GM21526 (cell line): ENCODE measurements at regions not wholly inside any gene's neighbourhood (a gene's known extent, or its start where the extent isn't known, plus 50 kb on each side); places are given as distances from the start of the nearest gene placed in this dataset.

Experiments
- ATAC-seq: cut with Tn5 transposase; IDR thresholded peaks from one replicate; pipeline ENCODE4 v1.9.1; 2021; ENCODE audit warnings: moderate library complexity; ENCODE audit not compliant: unreplicated experiment, low FRiP score

DNA sequence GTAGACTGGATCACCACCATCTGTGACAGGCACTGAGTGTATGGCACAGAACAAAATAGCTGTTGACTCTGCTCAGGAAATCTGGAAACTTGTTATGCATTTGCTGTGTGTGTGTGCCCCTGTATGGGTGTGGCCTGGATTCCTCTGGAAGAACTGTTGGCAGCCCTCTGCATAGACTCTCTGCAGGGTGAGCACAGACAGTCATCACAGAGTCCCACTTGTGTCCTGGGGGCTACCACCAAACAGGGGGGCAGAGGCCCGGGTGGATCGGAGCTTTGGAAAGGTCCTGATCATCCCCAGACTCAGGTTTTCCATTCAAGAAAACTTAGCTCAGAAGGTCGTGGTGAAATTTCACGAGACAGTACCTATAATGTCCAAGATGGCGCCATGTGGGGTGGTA, 258.6 kb downstream of the SOX11 start:
- no peak for ATAC-seq

DNA sequence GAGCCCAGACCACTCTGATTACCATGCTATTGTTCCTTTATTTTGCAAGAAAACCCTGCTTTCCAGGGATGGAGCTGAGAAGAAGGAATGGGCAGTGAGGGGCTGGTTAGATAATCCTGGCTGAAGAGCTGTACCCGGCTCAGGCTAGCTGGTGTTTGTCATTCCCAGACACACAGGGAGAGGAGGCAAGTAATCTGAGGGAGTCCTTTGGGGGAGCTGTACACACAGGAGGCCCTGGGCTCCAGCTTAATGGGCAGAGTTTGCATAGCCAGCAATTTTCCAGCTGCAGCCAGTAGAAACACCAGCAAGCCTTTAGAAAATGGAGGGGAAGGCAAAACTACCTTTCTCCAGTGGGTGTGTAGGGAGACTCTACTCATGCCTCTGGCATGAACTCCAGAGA, 259.3 kb downstream of the SOX11 start:
- no peak for ATAC-seq

DNA sequence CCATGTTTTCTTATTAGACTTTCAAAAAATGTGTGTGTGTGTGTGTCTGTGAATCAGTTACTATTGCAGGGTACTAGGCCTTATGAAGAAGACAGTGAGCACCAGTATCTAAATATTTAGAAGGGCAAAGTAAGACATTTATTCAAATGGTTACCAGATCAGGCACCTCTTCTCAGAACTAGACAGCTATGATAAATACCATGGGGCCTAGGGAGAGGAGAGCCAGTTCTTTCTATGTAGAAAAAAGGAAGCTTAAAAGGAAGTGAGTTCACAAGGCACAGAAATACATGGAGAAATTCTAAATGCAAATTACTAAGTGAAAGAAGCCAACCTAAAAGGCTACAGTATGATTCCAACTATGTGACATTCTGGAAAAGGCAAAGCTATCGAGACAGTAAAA, 261.3 kb downstream of the SOX11 start:
- no peak for ATAC-seq

DNA sequence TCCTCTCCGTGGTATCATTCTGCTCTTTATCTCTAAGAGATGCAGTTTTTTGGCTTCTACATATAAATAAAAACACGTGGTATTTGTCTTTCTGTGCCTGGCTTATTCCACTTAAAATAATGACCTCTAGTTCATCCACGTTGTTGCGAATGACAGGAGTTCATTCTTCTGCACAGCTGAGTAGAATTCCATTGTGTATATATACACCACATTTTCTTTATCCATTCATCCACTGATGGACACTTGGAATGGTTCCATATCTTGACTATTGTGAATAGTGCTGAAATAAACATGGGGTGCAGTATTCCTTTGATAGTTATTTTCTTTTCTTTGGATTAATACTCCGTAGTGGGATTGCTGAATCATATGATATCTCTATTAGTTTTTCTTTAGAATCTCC, 262.3 kb downstream of the SOX11 start:
- no peak for ATAC-seq

DNA sequence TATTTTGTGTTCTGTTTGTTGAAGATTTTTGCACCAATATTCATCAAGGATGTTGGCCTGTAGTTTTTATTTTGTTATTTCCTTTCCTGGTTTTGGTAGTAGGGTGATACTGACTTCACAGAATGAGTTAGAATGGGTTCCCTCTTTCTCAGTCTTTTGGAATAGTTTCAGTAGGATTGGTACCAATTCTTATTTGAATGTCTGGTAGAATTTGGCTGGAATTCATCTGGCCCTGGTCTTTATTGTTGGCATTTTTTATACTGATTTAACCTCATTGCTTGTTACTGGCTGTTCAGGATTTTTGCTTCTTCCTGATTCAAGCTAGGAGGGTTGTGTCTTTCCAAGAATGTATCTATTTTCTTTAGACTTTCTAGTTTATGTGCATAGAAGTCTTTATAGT, 263.7 kb downstream of the SOX11 start:
- no peak for ATAC-seq

DNA sequence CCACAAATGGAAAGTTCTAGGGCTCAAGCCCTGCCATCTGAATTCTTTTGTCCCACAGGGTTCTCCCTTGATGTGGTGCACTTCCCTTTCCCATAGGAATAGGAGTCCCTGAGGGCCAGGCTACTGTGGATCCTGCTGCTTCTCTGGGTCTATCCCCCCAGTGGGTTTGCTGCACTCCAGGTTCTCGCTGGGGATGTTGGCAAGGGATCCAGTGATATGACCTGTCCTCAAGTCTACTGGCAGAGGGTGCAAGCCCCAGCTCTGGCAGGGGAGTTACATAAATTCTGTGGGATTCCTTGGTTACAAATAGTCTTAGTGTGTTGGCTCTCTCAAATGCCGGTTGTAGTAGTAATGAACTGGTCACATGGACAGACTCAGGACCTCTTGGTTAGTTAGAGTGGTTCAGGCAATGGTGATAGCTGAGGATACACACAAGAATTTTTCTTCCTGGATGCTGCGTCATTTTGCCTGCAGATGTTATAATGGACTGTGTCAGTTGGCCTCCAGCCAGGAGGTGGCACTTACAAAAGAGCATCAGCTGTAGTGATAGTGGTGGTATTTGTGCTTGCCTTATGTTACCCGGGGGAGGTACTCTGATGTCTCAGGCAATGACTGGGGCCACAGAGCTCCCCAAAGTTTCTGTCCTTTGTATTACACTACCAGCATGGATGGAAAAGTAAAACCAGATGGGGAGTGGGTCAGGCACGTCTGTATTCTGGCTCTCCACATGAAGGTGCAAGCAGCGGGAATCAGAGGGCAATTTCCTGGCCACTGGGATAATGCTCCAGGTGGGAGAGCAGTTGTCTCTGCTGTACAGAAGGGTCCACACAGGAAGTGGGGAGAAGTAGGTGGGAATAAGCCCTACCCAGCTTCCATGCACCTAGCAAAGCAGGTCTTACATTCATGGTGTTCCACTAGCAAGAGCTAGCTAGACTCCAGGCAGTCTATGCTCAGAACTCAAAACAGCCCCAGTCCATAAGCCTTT, 267.9 kb downstream of the SOX11 start:
- no peak for ATAC-seq

DNA sequence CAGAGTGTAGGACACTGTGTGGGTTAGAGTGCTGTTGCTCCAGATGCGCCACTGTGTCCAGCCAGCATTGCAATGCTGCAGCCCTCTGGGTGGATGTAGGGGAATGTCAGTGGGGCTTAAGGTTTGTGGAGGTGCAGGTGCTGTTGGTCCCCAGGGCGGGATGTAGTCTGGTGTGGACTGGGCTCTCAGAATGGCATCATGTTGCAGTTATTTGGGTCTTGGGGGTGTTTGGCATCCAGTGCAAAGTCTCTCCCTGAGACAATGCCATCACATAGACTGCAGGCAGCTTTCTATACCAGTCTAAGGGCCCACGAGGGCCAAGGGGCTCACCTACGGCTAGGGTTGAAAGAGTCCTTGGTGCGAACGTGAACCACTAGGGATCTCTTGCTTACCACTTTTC, 275.3 kb downstream of the SOX11 start:
- no peak for ATAC-seq

DNA sequence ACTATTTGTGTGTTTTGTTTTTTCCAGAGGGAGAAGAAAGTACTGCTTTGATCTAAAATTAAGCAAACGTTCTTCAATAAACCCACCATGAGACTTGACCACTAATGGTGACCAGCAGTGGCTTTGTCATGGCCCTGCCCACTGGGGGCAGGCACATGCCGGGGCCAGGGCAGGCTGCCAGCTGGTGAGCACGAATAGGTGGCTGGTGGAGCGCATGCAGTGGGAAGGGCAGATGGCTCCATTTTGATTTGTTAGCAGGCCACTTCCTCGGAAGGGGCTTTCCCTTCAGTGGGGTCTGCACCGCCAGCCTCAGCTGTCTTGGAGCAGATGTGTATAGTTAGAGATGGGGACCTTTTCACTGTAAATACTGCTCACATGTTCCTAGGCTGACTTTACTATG, 277.1 kb downstream of the SOX11 start:
- no peak for ATAC-seq

DNA sequence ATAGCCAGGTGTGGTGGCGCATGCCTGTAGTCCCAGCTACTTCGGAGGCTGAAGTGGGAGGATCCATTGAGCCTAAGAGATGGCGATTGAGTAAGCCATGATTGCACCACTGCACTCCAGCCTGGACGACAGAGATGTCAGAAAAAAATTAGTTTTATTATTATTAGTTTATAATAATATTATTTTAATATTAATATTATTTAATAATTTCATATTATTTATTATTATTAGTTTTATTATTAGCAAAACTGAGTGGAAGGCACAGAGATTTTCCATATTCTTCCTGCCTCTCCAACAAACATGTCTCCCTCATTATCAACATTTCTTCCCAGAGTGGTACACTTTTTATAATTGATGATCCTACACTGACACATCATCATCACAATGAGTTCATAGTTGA, 278.2 kb downstream of the SOX11 start:
- ATAC-seq, result no peak

DNA sequence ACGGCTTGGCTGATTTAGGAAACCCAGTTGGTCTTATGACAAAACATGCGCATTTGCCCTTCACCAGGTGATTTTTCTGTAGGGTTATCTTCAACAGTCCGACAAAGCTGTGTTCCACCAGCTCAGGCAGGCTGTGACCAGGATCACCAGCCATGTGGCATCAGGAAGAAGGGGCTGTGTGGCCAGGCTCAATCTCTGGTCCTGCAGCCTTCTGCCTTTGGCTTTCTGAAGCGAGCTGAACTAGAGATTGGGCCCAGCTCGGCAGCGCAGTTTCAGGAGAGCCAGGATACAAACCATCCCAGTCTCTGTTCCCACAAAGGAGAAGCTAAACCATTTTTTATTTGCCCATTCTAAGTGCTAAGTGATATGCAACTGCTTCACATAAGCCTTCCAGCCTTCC, 282.3 kb downstream of the SOX11 start:
- ATAC-seq, result no peak

DNA sequence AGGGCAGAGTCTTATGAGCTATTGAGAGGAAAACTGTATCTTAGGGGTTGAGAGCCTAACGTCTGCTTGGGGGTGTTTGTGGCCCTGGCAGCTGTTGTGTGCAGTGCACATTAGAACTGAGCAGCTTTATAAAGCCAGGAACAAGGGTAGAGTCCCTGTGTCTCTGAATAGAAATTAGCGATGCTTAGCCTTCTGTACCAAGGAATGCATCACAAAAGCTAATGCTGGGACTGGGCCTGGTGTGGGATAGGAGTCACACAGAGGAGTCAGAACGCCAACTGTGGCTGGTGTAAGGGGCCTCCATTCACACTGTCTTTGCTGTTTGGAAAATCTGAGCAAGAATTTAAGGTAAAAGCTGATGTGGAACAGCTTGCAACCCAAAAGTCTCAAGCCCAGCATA, 283.2 kb downstream of the SOX11 start:
- no peak for ATAC-seq

DNA sequence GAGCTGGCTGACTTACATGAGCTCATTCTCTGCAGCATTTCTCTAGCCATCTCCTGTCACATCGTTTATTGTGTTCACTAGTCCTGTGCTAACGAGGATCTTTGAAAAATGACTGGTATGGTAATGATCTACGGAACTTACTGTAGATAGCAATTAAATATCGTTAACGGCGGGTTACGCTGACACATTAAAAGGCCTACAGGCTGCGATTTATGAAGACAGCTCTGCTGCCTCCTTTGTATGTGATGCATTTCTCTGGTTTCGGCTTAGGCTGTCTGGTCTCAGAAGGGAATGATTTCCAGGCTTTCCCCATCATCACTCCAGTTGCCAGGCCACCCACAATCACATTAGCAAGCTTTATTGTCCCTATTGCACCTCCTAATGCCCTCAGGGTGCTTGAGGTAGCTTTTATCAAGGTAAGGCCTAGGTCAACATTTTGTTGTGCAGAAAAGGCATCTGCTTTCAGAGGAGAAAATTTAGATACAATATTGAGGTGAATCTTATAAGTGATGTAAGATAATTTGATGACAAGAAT, 284.4 kb downstream of the SOX11 start:
- no peak for ATAC-seq

DNA sequence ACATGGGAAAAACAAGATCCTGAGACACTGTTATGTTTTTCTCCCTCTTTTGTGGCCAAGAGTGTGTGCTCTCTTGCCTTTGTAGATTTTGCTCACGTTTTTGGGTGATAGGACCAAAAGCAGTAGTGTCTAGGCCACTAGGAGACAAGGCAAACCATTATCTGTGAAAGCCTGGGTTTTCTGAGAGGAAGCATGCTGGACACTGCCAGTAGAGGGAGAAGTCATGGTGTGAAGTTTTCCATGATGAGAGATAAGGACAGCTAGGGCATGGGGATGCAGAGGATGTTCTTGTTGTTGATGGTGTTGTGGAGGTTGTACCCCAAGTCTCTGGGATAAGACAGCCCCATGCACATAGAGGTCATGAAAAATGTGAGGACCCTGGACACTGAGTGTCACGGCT, 285.3 kb downstream of the SOX11 start:
- ATAC-seq, result no peak

DNA sequence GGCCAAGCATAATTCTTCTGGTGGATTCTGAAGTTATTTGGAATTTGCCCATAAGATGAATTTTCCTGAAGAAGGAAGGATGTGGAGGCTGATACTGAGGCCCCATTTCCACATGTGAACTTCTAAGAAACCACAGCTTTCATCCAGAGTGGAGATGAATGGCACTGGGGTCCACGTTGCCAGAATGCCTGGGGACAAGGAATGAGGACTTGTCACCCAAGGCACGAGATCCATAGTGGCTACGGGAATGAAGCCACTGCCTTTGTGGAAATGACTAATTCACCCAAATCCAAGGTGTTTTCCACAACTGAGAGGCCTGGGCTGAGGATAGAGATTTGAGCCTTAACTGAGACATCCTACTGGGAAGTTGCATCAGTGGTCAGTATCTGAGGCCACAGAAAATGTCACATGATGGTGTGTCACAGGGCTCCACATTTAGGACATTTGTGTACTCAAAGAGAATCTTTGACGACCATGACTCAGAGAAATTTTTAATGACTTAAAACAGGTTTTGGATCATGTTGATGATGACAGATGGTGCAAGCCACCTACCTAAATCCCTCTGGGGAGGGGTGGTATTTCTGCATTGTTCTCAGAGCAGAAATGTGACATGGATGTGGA, 286.1 kb downstream of the SOX11 start:
- ATAC-seq, result no peak

DNA sequence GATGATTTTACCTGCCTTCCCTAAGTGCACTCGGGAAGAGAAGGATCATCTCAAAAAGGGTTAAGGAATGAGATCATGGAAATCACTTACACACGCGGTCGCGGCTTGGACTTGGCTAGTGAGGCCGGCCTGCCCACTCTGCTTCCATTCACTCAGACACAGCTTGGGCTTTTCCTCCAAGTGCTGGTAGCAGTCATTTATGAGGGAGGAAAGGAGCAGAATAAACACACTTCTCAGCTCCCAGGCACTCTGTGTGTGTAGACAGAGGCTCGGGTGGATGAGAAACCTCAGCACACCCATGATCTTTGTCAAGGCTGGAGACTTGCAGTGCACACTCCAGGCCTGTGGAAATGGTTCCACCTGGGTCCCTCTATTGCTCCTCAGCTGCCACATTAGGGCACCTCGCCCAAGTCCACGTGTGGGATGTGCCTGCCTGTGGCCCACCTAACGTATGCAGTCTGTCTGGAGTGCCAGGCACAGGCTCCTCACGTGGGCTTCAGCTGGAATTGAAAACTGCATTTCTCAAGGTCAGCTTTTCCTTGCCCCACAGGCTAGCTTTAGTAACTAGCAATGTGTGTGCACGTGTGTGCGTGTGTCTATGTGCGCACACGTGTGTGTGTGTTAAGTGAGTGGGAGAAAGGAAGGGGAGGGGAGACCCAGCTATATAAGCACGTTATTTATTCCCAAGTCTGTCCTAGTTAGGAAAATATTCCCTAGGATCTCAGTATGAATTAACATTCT, 288.4 kb downstream of the SOX11 start:
- no peak for ATAC-seq

DNA sequence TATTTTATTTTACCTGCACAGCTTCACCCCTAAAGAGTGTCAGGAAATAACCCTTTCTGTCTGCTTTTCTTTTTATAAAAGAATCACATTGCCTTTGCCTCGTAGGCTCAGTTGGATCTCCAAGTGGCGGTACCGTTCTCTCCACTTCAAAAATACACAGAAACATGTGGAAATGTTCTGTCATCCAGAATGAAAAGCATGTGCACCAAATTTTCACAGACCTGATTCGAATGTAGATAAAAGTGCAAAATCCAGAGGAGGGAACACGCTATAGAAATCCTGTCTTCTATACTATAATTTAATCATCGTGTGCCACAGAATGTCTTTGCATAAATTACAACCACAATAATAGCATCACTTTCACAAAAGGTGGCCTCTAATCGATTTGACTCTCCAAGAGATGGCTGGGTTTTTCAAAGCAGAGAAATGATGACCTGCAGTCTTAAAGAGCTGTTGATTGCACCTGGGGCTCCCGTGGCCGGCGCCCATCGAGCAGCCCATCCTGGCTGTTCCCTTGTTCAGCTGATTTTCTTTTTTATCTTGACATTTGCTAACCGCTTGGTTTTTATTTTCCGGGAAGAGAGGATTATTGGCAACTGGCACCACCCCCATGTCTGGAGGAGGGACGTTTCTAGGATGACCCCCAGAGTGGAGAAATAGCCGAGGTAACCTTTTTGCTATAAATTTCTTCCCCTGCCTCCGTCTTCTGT, 290.2 kb downstream of the SOX11 start:
- ATAC-seq, result no peak

DNA sequence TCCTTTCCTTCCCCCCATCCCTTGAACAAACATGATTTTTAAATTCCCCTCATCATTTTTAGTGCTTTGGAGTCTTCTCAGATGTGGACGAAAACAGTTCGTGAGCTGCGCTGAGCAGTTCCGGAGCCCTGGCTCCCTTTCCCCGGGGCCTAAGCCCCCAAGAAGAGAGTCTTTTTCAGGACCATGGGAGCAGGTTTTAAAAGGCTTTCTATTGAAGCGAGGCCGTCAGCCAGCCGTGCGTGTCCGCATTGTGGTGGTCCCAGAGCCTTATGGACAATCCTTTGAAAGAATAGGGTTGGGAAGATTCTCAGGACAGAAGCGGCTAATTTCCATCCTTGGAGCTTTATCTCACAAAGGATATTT, 290.7 kb downstream of the SOX11 start:
- no peak for ATAC-seq

DNA sequence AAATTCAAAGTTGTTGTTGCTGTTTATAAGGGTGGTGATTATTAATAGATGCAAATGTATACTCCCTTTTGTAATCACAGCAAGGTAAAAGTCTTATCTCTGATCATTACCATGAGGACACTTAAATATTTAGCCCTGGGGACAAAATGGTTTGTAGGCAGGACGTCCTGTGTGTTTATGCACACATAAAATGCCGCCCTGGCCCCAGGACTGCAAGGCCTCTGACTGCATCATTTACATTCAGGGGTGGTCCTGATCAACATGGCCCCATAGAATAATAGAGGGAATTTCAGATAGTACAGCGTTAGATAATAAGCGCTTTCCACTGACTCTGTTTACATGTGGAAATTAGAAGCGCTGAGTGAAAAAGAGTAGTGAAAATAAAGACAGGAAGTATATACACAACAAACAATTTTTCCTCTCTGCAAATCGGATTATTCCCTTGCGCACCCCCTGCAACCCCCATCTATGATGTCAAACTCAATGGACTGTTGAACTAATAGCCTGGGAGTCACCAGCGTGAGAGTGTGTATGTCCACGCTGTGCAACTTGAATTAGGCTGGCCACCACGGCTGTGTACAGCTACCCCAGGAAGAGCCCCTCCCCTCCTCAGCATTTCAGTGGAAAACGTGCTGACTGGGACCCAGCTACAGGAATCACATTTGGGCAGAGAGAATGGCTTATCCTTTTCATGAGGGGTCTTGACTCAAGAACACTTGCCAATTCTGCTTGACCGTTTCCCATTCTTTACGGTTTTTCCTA, 291.5 kb downstream of the SOX11 start:
- no peak for ATAC-seq

DNA sequence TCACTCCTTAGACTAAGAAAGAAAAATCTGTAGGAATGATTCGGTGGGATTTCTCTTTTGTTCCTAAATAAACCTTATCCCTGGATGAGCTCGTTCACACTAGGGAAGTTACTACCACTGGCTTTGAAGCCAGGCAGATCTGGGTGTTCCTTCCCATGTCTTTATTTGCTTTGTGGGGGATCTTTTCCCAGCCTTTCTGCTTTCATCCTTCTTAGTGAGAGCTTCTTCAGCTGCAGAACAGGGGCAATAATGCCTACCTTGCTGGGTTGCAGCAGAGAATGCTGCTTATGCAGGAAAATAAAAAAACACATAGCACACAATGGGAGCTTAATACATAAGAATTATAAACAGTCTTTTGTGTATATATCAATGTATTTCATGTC, 292.1 kb downstream of the SOX11 start:
- no peak for ATAC-seq

DNA sequence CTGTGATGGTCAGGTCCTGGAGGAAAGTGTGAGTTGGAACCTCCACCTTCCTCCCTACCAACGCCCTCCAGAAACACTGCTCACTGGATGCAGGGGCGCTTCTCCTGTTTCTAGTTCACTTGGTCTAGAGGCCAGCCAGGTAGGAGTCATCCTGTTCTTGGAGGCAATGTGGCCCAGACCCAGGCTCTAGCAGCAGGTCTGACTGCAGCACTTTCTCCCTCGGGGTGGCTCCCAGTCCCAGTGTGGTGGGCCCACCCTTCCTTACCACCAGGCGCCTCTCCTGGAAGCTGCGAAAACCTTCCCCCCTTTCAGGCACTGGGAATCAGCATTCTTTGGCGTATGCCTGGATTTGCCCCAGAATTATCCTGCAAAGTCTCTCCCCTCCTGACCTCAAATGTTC, 292.8 kb downstream of the SOX11 start:
- ATAC-seq, result no peak
